Panc1 (cell line): ENCODE measurements at regions not wholly inside any gene's neighbourhood (a gene's known extent, or its start where the extent isn't known, plus 50 kb on each side); places are given as distances from the start of the nearest gene placed in this dataset.

Source experiments
- POLR2AphosphoS5 ChIP-seq: IDR thresholded peaks from 2 replicates; pipeline ENCODE4 v1.6.1; 2012; ENCODE audit warnings: mild to moderate bottlenecking, low read depth, low read length, moderate library complexity
- TF ChIP-seq, protein P1 (sequence below): fragments of 450-650 bp; IDR thresholded peaks from 2 replicates; pipeline ENCODE4 v1.5.1; 2017; ENCODE audit warnings: mild to moderate bottlenecking

DNA sequence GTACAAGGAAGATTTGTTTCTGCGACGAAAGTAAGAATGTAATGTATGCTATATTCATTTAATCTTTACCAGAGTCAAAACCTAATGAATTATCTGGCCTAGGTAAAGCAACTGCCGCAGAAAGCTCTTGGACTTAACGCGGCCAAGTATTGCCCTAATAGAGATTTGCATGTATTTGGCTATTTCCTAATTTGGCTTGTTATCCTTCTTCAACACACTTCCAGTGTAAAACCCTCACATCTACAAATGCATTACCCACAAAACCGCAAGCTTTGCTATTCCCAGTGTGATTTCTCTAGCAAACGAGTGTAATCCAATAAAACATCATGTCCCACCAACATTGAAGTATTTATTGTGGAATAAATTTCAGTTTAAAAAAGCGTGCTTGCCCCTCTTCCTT is 123.8 kb upstream of the LMO4 start:
- TF ChIP-seq POLR2AphosphoS5, result no peak
- TF ChIP-seq, protein P1, sequence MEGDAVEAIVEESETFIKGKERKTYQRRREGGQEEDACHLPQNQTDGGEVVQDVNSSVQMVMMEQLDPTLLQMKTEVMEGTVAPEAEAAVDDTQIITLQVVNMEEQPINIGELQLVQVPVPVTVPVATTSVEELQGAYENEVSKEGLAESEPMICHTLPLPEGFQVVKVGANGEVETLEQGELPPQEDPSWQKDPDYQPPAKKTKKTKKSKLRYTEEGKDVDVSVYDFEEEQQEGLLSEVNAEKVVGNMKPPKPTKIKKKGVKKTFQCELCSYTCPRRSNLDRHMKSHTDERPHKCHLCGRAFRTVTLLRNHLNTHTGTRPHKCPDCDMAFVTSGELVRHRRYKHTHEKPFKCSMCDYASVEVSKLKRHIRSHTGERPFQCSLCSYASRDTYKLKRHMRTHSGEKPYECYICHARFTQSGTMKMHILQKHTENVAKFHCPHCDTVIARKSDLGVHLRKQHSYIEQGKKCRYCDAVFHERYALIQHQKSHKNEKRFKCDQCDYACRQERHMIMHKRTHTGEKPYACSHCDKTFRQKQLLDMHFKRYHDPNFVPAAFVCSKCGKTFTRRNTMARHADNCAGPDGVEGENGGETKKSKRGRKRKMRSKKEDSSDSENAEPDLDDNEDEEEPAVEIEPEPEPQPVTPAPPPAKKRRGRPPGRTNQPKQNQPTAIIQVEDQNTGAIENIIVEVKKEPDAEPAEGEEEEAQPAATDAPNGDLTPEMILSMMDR, result no peak
